HAP-1 (cell line): ENCODE measurements at regions not wholly inside any gene's neighbourhood (a gene's known extent, or its start where the extent isn't known, plus 50 kb on each side); places are given as distances from the start of the nearest gene placed in this dataset.
"Not testable (repeated sequence)": the region's sequence is repeated elsewhere in the genome, so short reads cannot be mapped to it uniquely, and the experiment has no call there.

Experiments
- DNase-seq, 2 experiments: peaks; one replicate each; pipeline ENCODE4 v3.0.0-alpha.2; 2016 to 2020; ENCODE audit warnings: low spot score in 2 of 2
- H3K27me3 ChIP-seq: fragments of 250-450 bp; sonication (Bioruptor Pico); 2 replicates; pipeline ENCODE4 v1.5.1; 2020; ENCODE audit warnings: low read depth, mild to moderate bottlenecking, moderate library complexity
- H3K36me3 ChIP-seq: fragments of 250-450 bp; sonication (Bioruptor Pico); replicated peaks from 2 replicates; pipeline ENCODE4 v1.5.1; 2020; ENCODE audit warnings: mild to moderate bottlenecking
- H3K4me1 ChIP-seq: fragments of 250-450 bp; sonication (Bioruptor Pico); 2 replicates; pipeline ENCODE4 v1.5.1; 2020; ENCODE audit warnings: mild to moderate bottlenecking
- H3K4me3 ChIP-seq: fragments of 250-450 bp; sonication (Bioruptor Pico); 2 replicates; pipeline ENCODE4 v1.5.1; 2020; ENCODE audit warnings: mild to moderate bottlenecking, moderate library complexity
- H3K9me3 ChIP-seq: fragments of 250-450 bp; sonication (Bioruptor Pico); 2 replicates; pipeline ENCODE4 v1.5.1; 2020; ENCODE audit warnings: mild to moderate bottlenecking, moderate library complexity
- in situ Hi-C: fragments of 300-500 bp; cut with MboI; formaldehyde crosslinking; loops from 3 replicates; pipeline ENCODE4 v1.14.3; 2020; ENCODE audit warnings: low sequenced_read_pairs, inconsistent platforms, mixed read lengths

GRCh38 chr14:28142400-28143015, 624.1 kb upstream of the FOXG1 start:
- no peak for DNase-seq
- Histone ChIP-seq H3K9me3 (no peaks in the 10 kb centered on the region), H3K4me1 (no peaks in the 10 kb centered on the region), H3K36me3 (no peaks in the 10 kb centered on the region), H3K4me3 (no peak overlapping the region), H3K27me3 (no peaks in the 10 kb centered on the region)
- in situ Hi-C loops, result no loop called here

DNA sequence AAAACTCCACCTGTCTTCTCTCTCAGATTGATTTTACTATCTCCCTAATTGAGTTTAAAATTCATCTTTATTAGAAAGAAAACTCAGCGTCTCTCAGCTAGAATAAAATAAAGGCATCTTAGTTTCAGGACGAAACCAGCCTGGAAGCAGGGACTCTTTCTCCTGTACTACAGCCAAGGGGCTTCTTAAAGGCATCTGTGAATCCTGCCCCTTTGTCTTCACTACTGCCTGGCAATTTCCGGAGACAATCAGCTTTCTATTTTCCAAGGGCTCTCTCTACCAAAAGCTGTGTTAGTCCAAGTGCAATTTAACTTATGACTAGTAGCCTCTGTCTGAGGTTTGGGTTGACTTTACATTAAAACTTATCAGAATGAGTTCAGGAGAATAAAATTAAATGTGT, 623.3 kb upstream of the FOXG1 start:
- Histone ChIP-seq H3K9me3 (no peaks in the 10 kb centered on the region), H3K4me1 (no peaks in the 10 kb centered on the region), H3K27me3 (no peaks in the 10 kb centered on the region), H3K4me3 (no peak overlapping the region), H3K36me3 (no peaks in the 10 kb centered on the region)
- no peak for DNase-seq
- in situ Hi-C loops, result no loop called here

GRCh38 chr14:28151926-28152325, 614.7 kb upstream of the FOXG1 start:
- Histone ChIP-seq H3K36me3 (no peaks in the 10 kb centered on the region), H3K4me3 (no peak overlapping the region), H3K9me3 (no peaks in the 10 kb centered on the region), H3K27me3 (no peaks in the 10 kb centered on the region), H3K4me1 (no peaks in the 10 kb centered on the region)
- in situ Hi-C loops, result no loop called here
- DNase-seq, result no peak

DNA sequence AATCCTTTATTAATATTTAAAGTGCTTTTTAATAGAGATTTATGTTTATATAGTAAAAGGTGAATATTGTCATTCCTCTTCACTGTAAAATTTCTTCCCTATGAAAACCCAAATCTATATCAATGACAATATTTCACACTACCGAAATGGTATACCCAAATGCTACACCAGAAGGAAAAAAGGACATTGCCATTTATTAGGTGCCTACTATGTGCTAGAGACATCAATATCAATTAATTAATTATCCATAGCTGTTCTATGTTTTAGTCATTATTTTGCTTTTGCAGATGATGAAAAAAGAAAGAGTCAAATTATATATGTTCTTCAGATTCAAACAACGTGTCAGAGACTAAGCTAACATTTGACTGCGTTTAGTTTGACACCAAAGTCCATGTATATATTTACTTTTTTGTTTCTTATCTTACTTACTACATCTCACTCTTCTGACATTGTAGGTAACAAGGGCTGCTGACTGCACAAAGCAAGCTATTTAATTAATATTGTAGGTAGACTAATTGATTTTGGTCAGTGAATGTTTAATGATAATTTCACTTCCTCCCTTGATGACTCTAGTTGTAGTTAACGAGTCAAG, 614.0 kb upstream of the FOXG1 start:
- in situ Hi-C loops, result no loop called here
- H3K4me3 ChIP-seq, result no peak overlapping the region
- no peaks in the 10 kb centered on the region for H3K9me3 ChIP-seq
- no peak for DNase-seq
- H3K36me3 ChIP-seq, result no peaks in the 10 kb centered on the region
- no peaks in the 10 kb centered on the region for H3K27me3 ChIP-seq
- no peaks in the 10 kb centered on the region for H3K4me1 ChIP-seq

- DNase-seq, result no peak
- no peaks in the 10 kb centered on the region for H3K9me3 ChIP-seq
Measured at GRCh38 chr14:28157289-28157869, 609.2 kb upstream of the FOXG1 start.

GRCh38 chr14:28157887-28158791, 608.4 kb upstream of the FOXG1 start:
- Histone ChIP-seq H3K36me3 (no peaks in the 10 kb centered on the region), H3K27me3 (no peaks in the 10 kb centered on the region), H3K4me1 (no peaks in the 10 kb centered on the region), H3K4me3 (no peak overlapping the region), H3K9me3 (no peaks in the 10 kb centered on the region)
- in situ Hi-C loops, result no loop called here
- no peak for DNase-seq

More at GRCh38 chr14:28157289-28157869, 609.2 kb upstream of the FOXG1 start:
- in situ Hi-C loops, result no loop called here
- Histone ChIP-seq H3K4me3 (no peak overlapping the region), H3K27me3 (no peaks in the 10 kb centered on the region), H3K36me3 (no peaks in the 10 kb centered on the region), H3K4me1 (no peaks in the 10 kb centered on the region)

- H3K27me3 ChIP-seq, result no peaks in the 10 kb centered on the region
- no peak for DNase-seq
- in situ Hi-C loops, result no loop called here
- H3K4me1 ChIP-seq, result no peaks in the 10 kb centered on the region
- H3K9me3 ChIP-seq, result no peaks in the 10 kb centered on the region
- no peaks in the 10 kb centered on the region for H3K36me3 ChIP-seq
- no peak overlapping the region for H3K4me3 ChIP-seq
Measured at GRCh38 chr14:28161040-28161439, 605.5 kb upstream of the FOXG1 start.

DNA sequence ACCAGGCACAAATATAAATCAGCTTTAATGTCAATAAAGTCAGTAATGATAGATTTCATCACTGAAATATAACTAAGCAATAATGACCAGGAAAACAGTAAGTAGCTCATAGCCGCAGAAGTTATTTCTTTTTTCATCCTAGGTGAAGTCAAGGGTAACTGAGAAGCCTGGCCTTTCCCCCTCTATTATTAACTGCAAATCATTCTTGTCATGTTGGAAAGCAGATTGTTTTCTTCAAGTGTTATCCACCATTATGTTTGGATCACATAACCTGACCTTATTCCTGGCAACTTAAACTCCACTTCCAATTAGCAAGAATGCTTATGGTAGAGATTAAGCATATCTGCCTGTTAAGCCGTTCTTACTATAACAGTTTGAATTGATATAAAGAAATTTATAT, 603.4 kb upstream of the FOXG1 start:
- Histone ChIP-seq H3K27me3 (no peaks in the 10 kb centered on the region), H3K36me3 (no peaks in the 10 kb centered on the region), H3K4me1 (no peaks in the 10 kb centered on the region), H3K4me3 (no peak overlapping the region), H3K9me3 (no peaks in the 10 kb centered on the region)
- DNase-seq, result no peak
- in situ Hi-C loops, result no loop called here

GRCh38 chr14:28163897-28164296, 602.7 kb upstream of the FOXG1 start:
- DNase-seq, result no peak
- in situ Hi-C loops, result no loop called here
- Histone ChIP-seq H3K27me3 (no peaks in the 10 kb centered on the region), H3K36me3 (no peaks in the 10 kb centered on the region), H3K4me1 (no peaks in the 10 kb centered on the region), H3K9me3 (no peaks in the 10 kb centered on the region), H3K4me3 (no peak overlapping the region)

- in situ Hi-C loops, H3K27me3 ChIP-seq, H3K4me1 ChIP-seq, DNase-seq, H3K36me3 ChIP-seq, H3K4me3 ChIP-seq, H3K9me3 ChIP-seq: not testable (repeated sequence)
Measured at GRCh38 chr14:28187902-28188830, 578.4 kb upstream of the FOXG1 start.

DNA sequence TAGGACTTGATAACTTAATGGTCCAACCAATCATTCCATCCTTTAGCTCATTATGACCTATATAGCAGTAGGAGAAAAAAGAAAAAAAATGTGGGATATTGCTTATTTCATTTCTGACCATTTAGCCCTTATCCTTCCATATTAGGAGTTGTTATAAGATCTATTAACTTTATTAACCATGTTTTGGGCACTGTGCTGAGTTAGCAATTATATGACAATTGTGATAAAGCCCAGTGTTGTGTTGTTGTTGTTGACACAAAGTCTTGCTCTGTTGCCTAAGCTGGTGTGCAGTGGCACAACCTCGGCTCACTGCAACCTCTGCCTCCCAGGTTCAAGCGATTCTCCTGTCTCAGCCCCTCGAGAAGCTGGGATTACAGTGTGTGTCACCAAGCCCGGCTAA, 569.7 kb upstream of the FOXG1 start:
- DNase-seq, result no peak
- in situ Hi-C loops, result no loop called here
- Histone ChIP-seq H3K9me3 (0 out of 2 replicates have a peak, but pooled peaks cover 2% of the 10 kb centered on the region), H3K4me3 (no peak overlapping the region), H3K4me1 (no peaks in the 10 kb centered on the region), H3K36me3 (no peaks in the 10 kb centered on the region), H3K27me3 (no peaks in the 10 kb centered on the region)

DNA sequence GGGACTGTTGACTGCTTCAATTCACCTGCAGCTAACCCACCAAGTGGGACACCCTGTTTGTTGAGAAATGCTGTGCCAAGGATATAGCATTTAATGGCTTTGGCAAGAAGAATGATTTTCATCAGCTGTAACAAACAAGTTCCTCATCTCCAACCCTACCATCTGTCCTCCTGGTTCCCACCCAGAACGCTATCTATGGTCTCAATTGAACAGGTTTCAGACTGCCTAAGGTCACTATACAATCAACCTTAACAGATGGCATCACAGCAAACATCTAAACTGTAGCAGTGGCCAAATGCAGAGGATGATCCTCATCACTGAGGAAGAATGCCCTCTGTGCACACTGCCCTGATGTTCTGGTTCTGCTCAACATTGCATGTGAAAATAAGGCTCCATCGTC, 546.2 kb upstream of the FOXG1 start:
- Histone ChIP-seq H3K4me1 (no peaks in the 10 kb centered on the region), H3K27me3 (no peaks in the 10 kb centered on the region), H3K9me3 (no peaks in the 10 kb centered on the region), H3K4me3 (no peak overlapping the region), H3K36me3 (no peaks in the 10 kb centered on the region)
- DNase-seq, result no peak
- in situ Hi-C loops, result no loop called here

- in situ Hi-C loops, result no loop called here
- H3K36me3 ChIP-seq, result no peaks in the 10 kb centered on the region
- H3K4me3 ChIP-seq, result no peak overlapping the region
Measured at GRCh38 chr14:28240909-28241308, 525.7 kb upstream of the FOXG1 start.

More at GRCh38 chr14:28240909-28241308, 525.7 kb upstream of the FOXG1 start:
- no peaks in the 10 kb centered on the region for H3K4me1 ChIP-seq
- no peaks in the 10 kb centered on the region for H3K27me3 ChIP-seq
- H3K9me3 ChIP-seq, result no peaks in the 10 kb centered on the region; the same call in 1 of the 2 replicates
- no peak for DNase-seq
